ENCODE measurements at regions not wholly inside any gene's neighbourhood (a gene's known extent, or its start where the extent isn't known, plus 50 kb on each side); places are given as distances from the start of the nearest gene placed in this dataset.

DNA sequence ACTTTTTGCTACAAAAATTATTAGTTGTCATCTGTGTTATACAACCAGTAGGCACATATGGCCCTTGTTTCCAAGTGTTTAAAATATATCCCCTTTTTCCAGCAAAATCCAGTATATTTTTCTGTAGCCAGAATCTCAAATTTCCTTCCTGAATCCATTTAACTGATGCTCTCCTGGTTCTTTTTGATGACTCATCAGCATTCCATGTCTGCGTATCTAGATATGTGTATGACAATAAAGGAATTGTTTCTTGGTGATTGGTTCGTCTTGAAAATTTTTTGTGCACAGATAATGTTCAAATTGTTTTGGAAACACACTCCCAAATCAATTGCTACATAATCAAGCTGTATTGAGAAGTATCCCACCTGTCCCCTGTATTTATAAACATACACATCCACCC is 98.3 kb downstream of the ITM2A start:
- Histone ChIP-seq H3F3A (ENCODE audit: insufficient read depth, low read length) (no peaks in the 10 kb centered on the region), H3K79me2 (ENCODE audit: insufficient read depth, low read length) (no peaks in the 10 kb centered on the region), H3K9me2 (ENCODE audit: low read depth, low read length) (no peaks in the 10 kb centered on the region), H3K4me3 (ENCODE audit: low read depth, low read length, poor library complexity, severe bottlenecking) (no peak overlapping the region), H3K27me3 (ENCODE audit: insufficient read depth, low read length) (no peaks in the 10 kb centered on the region), H2AFZ (ENCODE audit: low read length) (no peak overlapping the region), H3K36me3 (ENCODE audit: insufficient read depth, low read length) (no peaks in the 10 kb centered on the region), H3K9me3 (ENCODE audit: low read length) (no peaks in the 10 kb centered on the region), H3K4me1 (ENCODE audit: insufficient read depth, low read length, severe bottlenecking) (peaks cover 23% of the 10 kb centered on the region), H3K4me2 (ENCODE audit: low read length) (no peak overlapping the region), H3K9ac (ENCODE audit: low read length) (no peak overlapping the region), H3K27ac (ENCODE audit: low read depth, low read length, poor library complexity, severe bottlenecking) (no peak overlapping the region), H4K20me1 (ENCODE audit: insufficient read depth, low read length) (no peaks in the 10 kb centered on the region)
- no peak for TF ChIP-seq CTCF (IDR thresholded peaks at IDR 0.05; ENCODE audit: low read length)
- TF ChIP-seq EZH2 (IDR thresholded peaks at IDR 0.05; ENCODE audit: borderline replicate concordance, low read length) = no peak

DNA sequence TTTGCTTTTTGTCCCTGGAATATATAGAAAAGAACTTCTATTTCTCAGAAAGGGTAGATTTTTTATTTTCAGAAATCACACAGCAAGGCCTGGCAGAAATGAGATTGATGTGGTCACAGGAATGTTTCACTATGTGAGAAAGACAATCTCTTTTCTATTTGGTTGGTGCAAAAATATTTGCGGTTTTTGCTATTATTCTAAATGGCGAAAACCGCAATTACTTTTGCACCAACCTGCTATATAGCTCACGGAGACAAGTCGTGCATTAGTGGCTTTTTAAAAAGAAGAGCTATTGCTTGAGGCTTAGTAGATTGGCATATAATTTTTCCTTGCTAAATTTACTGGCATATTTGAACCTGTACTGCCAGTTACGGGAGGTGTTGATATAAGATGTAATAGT is 100.4 kb downstream of the ITM2A start:
- H3K4me3 ChIP-seq (ENCODE audit: low read depth, low read length, poor library complexity, severe bottlenecking) = no peak overlapping the region
- H3K4me2 ChIP-seq (ENCODE audit: low read length) = no peak overlapping the region
- H4K20me1 ChIP-seq (ENCODE audit: insufficient read depth, low read length) = no peaks in the 10 kb centered on the region
- no peaks in the 10 kb centered on the region for H3K36me3 ChIP-seq (ENCODE audit: insufficient read depth, low read length)
- H3K9me3 ChIP-seq (ENCODE audit: low read length) = no peaks in the 10 kb centered on the region
- no peaks in the 10 kb centered on the region for H3K27me3 ChIP-seq (ENCODE audit: insufficient read depth, low read length)
- no peaks in the 10 kb centered on the region for H3F3A ChIP-seq (ENCODE audit: insufficient read depth, low read length)
- H3K79me2 ChIP-seq (ENCODE audit: insufficient read depth, low read length) = no peaks in the 10 kb centered on the region
- H3K9ac ChIP-seq (ENCODE audit: low read length) = no peak overlapping the region
- H2AFZ ChIP-seq (ENCODE audit: low read length) = no peak overlapping the region
- no peaks in the 10 kb centered on the region for H3K9me2 ChIP-seq (ENCODE audit: low read depth, low read length)
- peaks cover 32% of the 10 kb centered on the region for H3K4me1 ChIP-seq (ENCODE audit: insufficient read depth, low read length, severe bottlenecking)
- no peak overlapping the region for H3K27ac ChIP-seq (ENCODE audit: low read depth, low read length, poor library complexity, severe bottlenecking)
- no peak for TF ChIP-seq CTCF (IDR thresholded peaks at IDR 0.05; ENCODE audit: low read length)
- no peak for TF ChIP-seq EZH2 (IDR thresholded peaks at IDR 0.05; ENCODE audit: borderline replicate concordance, low read length)

DNA sequence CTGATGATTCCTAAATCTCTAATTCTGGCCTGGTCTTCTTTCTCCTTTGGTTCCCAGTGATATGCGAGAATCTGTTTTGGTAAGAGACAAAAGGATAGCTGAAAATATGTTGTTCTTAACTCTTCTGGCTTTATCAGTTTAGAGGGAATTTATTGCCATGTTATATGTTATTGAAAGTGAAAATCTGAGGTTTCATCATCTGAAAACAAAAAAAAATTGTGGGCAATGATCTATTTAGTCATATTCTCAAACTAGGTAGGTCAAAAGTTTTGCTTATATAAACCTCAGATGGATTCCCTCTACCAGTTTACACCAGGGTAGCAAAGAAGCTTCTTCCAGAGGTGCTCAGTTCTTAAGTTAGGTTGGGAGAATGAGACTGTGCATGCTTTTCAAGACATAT is 103.6 kb downstream of the ITM2A start:
- Histone ChIP-seq H3F3A (ENCODE audit: insufficient read depth, low read length) (no peaks in the 10 kb centered on the region), H3K9ac (ENCODE audit: low read length) (no peak overlapping the region)

More for the DNA sequence above, 103.6 kb downstream of the ITM2A start:
- Histone ChIP-seq H3K9me3 (ENCODE audit: low read length) (no peaks in the 10 kb centered on the region), H3K4me1 (ENCODE audit: insufficient read depth, low read length, severe bottlenecking) (peaks cover 36% of the 10 kb centered on the region), H3K79me2 (ENCODE audit: insufficient read depth, low read length) (no peaks in the 10 kb centered on the region), H3K36me3 (ENCODE audit: insufficient read depth, low read length) (no peaks in the 10 kb centered on the region), H3K9me2 (ENCODE audit: low read depth, low read length) (no peaks in the 10 kb centered on the region), H2AFZ (ENCODE audit: low read length) (0 out of 2 replicates have a peak overlapping the region, but pooled peaks have one; percentile 62), H3K27me3 (ENCODE audit: insufficient read depth, low read length) (no peaks in the 10 kb centered on the region), H4K20me1 (ENCODE audit: insufficient read depth, low read length) (no peaks in the 10 kb centered on the region), H3K27ac (ENCODE audit: low read depth, low read length, poor library complexity, severe bottlenecking) (no peak overlapping the region), H3K4me3 (ENCODE audit: low read depth, low read length, poor library complexity, severe bottlenecking) (no peak overlapping the region), H3K4me2 (ENCODE audit: low read length) (no peak overlapping the region)
- no peak for TF ChIP-seq EZH2 (IDR thresholded peaks at IDR 0.05; ENCODE audit: borderline replicate concordance, low read length)
- TF ChIP-seq CTCF (IDR thresholded peaks at IDR 0.05; ENCODE audit: low read length) = no peak
